ENCODE measurements at regions not wholly inside any gene's neighbourhood (a gene's known extent, or its start where the extent isn't known, plus 50 kb on each side); places are given as distances from the start of the nearest gene placed in this dataset.
A peak's percentile ranks its signal among the peaks of the same experiment; 100 is the strongest.
"Not testable (repeated sequence)": the region's sequence is repeated elsewhere in the genome, so short reads cannot be mapped to it uniquely, and the experiment has no call there.

- intact Hi-C loops (cut with DNase I) = no loop called here
- Histone ChIP-seq H3K36me3 (no peaks in the 10 kb centered on the region), H3K4me3 (no peak overlapping the region), H3K4me1 (no peaks in the 10 kb centered on the region), H3K9me3 (no peaks in the 10 kb centered on the region), H3K27ac (no peak overlapping the region), H3K27me3 (ENCODE audit: low read depth) (no peaks in the 10 kb centered on the region)
- TF ChIP-seq, protein P1, sequence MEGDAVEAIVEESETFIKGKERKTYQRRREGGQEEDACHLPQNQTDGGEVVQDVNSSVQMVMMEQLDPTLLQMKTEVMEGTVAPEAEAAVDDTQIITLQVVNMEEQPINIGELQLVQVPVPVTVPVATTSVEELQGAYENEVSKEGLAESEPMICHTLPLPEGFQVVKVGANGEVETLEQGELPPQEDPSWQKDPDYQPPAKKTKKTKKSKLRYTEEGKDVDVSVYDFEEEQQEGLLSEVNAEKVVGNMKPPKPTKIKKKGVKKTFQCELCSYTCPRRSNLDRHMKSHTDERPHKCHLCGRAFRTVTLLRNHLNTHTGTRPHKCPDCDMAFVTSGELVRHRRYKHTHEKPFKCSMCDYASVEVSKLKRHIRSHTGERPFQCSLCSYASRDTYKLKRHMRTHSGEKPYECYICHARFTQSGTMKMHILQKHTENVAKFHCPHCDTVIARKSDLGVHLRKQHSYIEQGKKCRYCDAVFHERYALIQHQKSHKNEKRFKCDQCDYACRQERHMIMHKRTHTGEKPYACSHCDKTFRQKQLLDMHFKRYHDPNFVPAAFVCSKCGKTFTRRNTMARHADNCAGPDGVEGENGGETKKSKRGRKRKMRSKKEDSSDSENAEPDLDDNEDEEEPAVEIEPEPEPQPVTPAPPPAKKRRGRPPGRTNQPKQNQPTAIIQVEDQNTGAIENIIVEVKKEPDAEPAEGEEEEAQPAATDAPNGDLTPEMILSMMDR (IDR thresholded peaks at IDR 0.05) = no peak
- no peak for ATAC-seq
- no peak for DNase-seq
Observed at GRCh38 chr2:226088366-226088674, 688.8 kb downstream of the NYAP2 start.

DNA sequence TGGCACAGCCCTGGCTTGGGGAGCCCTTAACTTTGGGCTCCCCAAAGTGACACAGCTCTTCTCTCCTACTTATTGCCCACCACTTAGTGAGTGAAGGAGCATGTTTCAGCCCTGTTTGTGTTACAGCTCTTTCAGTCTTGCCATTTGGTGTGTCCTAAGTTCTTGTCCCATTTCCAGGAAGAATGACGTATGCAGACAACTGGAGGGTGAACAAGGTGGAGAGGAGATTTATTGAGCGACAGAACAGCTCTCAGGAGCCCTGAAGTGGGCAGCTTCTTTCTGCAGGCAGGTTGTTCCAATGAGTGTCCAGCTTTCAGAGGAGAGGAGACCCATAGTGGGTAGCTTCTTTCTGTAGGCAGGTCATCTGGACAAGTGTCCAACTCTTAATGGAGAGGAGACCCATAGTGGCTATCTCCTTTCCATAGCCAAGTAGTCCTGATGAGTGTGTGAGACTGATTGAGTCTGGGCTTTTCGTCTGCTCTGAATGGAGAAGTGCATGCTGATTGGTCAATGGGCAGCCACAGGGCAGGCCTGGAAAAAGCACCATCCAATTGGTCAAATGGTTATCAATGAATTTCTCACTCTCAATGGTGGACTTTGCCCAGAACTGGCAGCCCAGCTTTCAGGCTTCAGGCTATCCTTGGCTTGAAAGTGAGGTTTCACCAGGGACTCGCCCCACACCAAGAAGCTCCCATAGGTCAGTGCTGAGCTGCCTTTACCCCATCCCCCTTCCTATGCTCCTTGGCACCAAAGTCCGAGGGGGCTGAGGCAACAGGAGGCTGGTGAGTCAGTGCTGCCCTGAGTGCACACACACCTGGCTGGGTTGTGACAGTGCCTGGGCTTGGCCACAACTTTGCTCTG is 688.2 kb downstream of the NYAP2 start:
- Histone ChIP-seq H3K27ac (no peak overlapping the region), H3K4me3 (no peak overlapping the region), H3K4me1 (no peaks in the 10 kb centered on the region), H3K27me3 (ENCODE audit: low read depth) (no peaks in the 10 kb centered on the region), H3K36me3 (no peaks in the 10 kb centered on the region), H3K9me3 (no peaks in the 10 kb centered on the region)
- intact Hi-C loops (cut with DNase I) = no loop called here
- TF ChIP-seq, protein P1 (IDR thresholded peaks at IDR 0.05) = no peak
- ATAC-seq = no peak
- DNase-seq = no peak

DNA sequence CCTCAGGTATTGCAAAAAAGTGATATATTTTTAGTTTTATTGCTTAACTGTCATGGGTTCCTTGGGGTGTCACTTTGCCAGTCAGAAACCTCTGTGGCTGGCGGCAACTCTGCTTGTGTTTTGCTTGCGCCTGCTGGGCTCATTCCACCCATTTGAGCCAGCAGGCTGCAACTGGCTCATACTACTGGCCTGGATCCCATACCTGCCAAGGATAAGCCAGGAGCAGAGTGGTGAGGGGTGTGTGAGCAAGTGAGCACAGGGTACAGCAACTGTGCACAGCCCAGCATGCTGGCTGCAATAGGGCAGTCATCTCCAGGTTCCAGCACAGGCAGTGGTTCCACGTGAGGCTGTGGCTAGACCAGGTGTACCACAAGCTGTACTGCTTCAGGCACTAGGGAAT is 687.5 kb downstream of the NYAP2 start:
- TF ChIP-seq, protein P1 (IDR thresholded peaks at IDR 0.05) = no peak
- no peak overlapping the region for H3K27ac ChIP-seq
- no peaks in the 10 kb centered on the region for H3K9me3 ChIP-seq
- no peak overlapping the region for H3K4me3 ChIP-seq
- intact Hi-C loops (cut with DNase I) = no loop called here
- no peak for DNase-seq
- H3K36me3 ChIP-seq = no peaks in the 10 kb centered on the region
- no peaks in the 10 kb centered on the region for H3K27me3 ChIP-seq (ENCODE audit: low read depth)
- peak in 1 of 2 donors; percentile 19 for ATAC-seq
- H3K4me1 ChIP-seq = no peaks in the 10 kb centered on the region

DNA sequence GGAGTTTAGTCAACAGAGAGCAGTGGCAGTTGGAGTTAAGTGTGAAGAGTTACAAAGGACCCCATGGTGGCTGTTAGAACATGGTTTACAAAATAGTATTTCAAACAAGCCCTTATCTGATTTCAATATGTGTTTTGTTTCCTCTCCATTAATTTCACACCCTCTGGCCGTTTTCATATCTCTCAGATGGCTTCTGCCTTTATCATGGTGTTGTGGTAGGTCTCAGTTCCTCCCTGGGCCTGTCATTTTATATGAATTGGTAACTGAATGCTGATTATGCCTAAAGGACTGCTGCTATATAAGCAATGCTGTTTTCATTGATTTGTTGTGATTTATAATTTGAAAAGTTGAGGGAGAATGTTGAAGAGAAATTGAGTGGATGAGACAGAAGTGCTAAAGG is 686.7 kb downstream of the NYAP2 start:
- Histone ChIP-seq H3K9me3 (no peaks in the 10 kb centered on the region), H3K27ac (no peak overlapping the region), H3K27me3 (ENCODE audit: low read depth) (no peaks in the 10 kb centered on the region), H3K4me3 (no peak overlapping the region), H3K4me1 (no peaks in the 10 kb centered on the region), H3K36me3 (no peaks in the 10 kb centered on the region)
- ATAC-seq (no peak), DNase-seq (no peak)
- TF ChIP-seq, protein P1 (IDR thresholded peaks at IDR 0.05) = no peak
- intact Hi-C loops (cut with DNase I) = no loop called here

- H3K4me1 ChIP-seq; intact Hi-C loops (cut with DNase I); H3K36me3 ChIP-seq; DNase-seq; H3K4me3 ChIP-seq; H3K27ac ChIP-seq; H3K27me3 ChIP-seq (ENCODE audit: low read depth); ATAC-seq; H3K9me3 ChIP-seq: not testable (repeated sequence)
Observed at GRCh38 chr2:226085425-226085824, 685.9 kb downstream of the NYAP2 start.

DNA sequence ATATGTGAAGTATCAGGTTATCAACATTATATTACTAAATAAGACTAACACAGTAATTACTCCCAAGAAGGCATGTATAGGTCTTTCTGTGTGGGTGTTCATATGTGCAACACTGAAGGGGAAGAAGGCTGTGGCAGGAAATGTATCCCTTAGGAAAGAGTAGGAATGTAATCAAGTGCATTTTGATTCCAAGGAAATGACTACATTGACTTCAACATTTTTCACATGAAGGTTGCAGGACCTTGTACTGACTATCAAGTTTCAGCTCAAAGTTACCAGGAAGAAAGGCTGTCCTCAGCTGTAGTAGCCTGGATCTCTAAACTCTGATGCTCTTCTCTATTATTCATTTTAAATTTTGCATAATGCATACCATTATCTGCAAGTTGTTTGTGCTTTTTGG is 680.8 kb downstream of the NYAP2 start:
- H3K36me3 ChIP-seq = no peaks in the 10 kb centered on the region
- ATAC-seq (no peak), DNase-seq (no peak)

More for the DNA sequence above, 680.8 kb downstream of the NYAP2 start:
- H3K9me3 ChIP-seq = no peaks in the 10 kb centered on the region
- H3K4me3 ChIP-seq = no peak overlapping the region
- no peak overlapping the region for H3K27ac ChIP-seq
- intact Hi-C loops (cut with DNase I) = no loop called here
- no peaks in the 10 kb centered on the region for H3K4me1 ChIP-seq
- TF ChIP-seq, protein P1 (IDR thresholded peaks at IDR 0.05) = no peak
- no peaks in the 10 kb centered on the region for H3K27me3 ChIP-seq (ENCODE audit: low read depth)
